Loucy (cell line): ENCODE measurements at regions not wholly inside any gene's neighbourhood (a gene's known extent, or its start where the extent isn't known, plus 50 kb on each side); places are given as distances from the start of the nearest gene placed in this dataset.

Experiments used
- EZH2phosphoT487 ChIP-seq: fragments of 200-600 bp; IDR thresholded peaks from 2 replicates; pipeline ENCODE4 v1.6.1; 2018; ENCODE audit warnings: antibody characterized with exemption, mild to moderate bottlenecking, moderate library complexity, borderline replicate concordance
- TF ChIP-seq, protein P1 (sequence below): fragments of 200-600 bp; sonication (generic); conservative IDR thresholded peaks from 2 replicates; pipeline ENCODE4 v1.5.1; 2014; ENCODE audit warnings: mild to moderate bottlenecking, antibody characterized with exemption, low read length

- TF ChIP-seq, protein P1, sequence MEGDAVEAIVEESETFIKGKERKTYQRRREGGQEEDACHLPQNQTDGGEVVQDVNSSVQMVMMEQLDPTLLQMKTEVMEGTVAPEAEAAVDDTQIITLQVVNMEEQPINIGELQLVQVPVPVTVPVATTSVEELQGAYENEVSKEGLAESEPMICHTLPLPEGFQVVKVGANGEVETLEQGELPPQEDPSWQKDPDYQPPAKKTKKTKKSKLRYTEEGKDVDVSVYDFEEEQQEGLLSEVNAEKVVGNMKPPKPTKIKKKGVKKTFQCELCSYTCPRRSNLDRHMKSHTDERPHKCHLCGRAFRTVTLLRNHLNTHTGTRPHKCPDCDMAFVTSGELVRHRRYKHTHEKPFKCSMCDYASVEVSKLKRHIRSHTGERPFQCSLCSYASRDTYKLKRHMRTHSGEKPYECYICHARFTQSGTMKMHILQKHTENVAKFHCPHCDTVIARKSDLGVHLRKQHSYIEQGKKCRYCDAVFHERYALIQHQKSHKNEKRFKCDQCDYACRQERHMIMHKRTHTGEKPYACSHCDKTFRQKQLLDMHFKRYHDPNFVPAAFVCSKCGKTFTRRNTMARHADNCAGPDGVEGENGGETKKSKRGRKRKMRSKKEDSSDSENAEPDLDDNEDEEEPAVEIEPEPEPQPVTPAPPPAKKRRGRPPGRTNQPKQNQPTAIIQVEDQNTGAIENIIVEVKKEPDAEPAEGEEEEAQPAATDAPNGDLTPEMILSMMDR = no peak
- TF ChIP-seq EZH2phosphoT487 = no peak
Measured at GRCh38 chr17:34716291-34716690, 136.9 kb downstream of the TMEM132E start.
